GM21515 (cell line): ENCODE measurements at regions not wholly inside any gene's neighbourhood (a gene's known extent, or its start where the extent isn't known, plus 50 kb on each side); places are given as distances from the start of the nearest gene placed in this dataset.

Experiments used
- ATAC-seq: cut with Tn5 transposase; IDR thresholded peaks from one replicate; pipeline ENCODE4 v1.9.1; 2021; ENCODE audit not compliant: unreplicated experiment

GRCh38 chr4:58216461-58216860 is 1106.3 kb upstream of the IGFBP7 start:
- ATAC-seq: no peak

- ATAC-seq: no peak
Measured at GRCh38 chr4:58214376-58214775, 1104.2 kb upstream of the IGFBP7 start.

GRCh38 chr4:58209551-58209950 is 1099.4 kb upstream of the IGFBP7 start:
- no peak for ATAC-seq

GRCh38 chr4:58209001-58209400 is 1098.8 kb upstream of the IGFBP7 start:
- ATAC-seq: no peak

- no peak for ATAC-seq
Measured at GRCh38 chr4:58205446-58206235, 1095.5 kb upstream of the IGFBP7 start.

- ATAC-seq: no peak
Measured at GRCh38 chr4:58192217-58192616, 1082.0 kb upstream of the IGFBP7 start.

- no peak for ATAC-seq
Measured at GRCh38 chr4:58191109-58191508, 1080.9 kb upstream of the IGFBP7 start.

GRCh38 chr4:58188316-58188715 is 1078.1 kb upstream of the IGFBP7 start:
- ATAC-seq: no peak

GRCh38 chr4:58175024-58175423 is 1064.8 kb upstream of the IGFBP7 start:
- no peak for ATAC-seq

GRCh38 chr4:58166490-58166889 is 1056.3 kb upstream of the IGFBP7 start:
- ATAC-seq: no peak

- no peak for ATAC-seq
Measured at GRCh38 chr4:58163156-58163555, 1053.0 kb upstream of the IGFBP7 start.

- ATAC-seq: no peak
Measured at GRCh38 chr4:58149404-58150085, 1039.4 kb upstream of the IGFBP7 start.

GRCh38 chr4:58144721-58145120 is 1034.5 kb upstream of the IGFBP7 start:
- ATAC-seq: no peak

- no peak for ATAC-seq
Measured at GRCh38 chr4:58138786-58139668, 1028.8 kb upstream of the IGFBP7 start.

- no peak for ATAC-seq
Measured at GRCh38 chr4:58136604-58137003, 1026.4 kb upstream of the IGFBP7 start.

GRCh38 chr4:58127680-58128079 is 1017.5 kb upstream of the IGFBP7 start:
- ATAC-seq: no peak

- ATAC-seq: no peak
Measured at GRCh38 chr4:58119298-58119697, 1009.1 kb upstream of the IGFBP7 start.

- no peak for ATAC-seq
Measured at GRCh38 chr4:58113126-58113525, 1002.9 kb upstream of the IGFBP7 start.

- ATAC-seq: no peak
Measured at GRCh38 chr4:58111818-58112217, 1001.6 kb upstream of the IGFBP7 start.

GRCh38 chr4:58093352-58093751 is 983.2 kb upstream of the IGFBP7 start:
- no peak for ATAC-seq

- ATAC-seq: no peak
Measured at GRCh38 chr4:58090539-58090938, 980.4 kb upstream of the IGFBP7 start.

- no peak for ATAC-seq
Measured at GRCh38 chr4:58081356-58081755, 971.2 kb upstream of the IGFBP7 start.
